ENCODE measurements at regions not wholly inside any gene's neighbourhood (a gene's known extent, or its start where the extent isn't known, plus 50 kb on each side); places are given as distances from the start of the nearest gene placed in this dataset.

- TF ChIP-seq, protein P1, sequence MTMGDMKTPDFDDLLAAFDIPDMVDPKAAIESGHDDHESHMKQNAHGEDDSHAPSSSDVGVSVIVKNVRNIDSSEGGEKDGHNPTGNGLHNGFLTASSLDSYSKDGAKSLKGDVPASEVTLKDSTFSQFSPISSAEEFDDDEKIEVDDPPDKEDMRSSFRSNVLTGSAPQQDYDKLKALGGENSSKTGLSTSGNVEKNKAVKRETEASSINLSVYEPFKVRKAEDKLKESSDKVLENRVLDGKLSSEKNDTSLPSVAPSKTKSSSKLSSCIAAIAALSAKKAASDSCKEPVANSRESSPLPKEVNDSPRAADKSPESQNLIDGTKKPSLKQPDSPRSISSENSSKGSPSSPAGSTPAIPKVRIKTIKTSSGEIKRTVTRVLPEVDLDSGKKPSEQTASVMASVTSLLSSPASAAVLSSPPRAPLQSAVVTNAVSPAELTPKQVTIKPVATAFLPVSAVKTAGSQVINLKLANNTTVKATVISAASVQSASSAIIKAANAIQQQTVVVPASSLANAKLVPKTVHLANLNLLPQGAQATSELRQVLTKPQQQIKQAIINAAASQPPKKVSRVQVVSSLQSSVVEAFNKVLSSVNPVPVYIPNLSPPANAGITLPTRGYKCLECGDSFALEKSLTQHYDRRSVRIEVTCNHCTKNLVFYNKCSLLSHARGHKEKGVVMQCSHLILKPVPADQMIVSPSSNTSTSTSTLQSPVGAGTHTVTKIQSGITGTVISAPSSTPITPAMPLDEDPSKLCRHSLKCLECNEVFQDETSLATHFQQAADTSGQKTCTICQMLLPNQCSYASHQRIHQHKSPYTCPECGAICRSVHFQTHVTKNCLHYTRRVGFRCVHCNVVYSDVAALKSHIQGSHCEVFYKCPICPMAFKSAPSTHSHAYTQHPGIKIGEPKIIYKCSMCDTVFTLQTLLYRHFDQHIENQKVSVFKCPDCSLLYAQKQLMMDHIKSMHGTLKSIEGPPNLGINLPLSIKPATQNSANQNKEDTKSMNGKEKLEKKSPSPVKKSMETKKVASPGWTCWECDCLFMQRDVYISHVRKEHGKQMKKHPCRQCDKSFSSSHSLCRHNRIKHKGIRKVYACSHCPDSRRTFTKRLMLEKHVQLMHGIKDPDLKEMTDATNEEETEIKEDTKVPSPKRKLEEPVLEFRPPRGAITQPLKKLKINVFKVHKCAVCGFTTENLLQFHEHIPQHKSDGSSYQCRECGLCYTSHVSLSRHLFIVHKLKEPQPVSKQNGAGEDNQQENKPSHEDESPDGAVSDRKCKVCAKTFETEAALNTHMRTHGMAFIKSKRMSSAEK (CRISPR knock-in tag; IDR thresholded peaks at IDR 0.05; ENCODE audit: borderline replicate concordance) = no peak
- no peak for TF ChIP-seq ELF4 (CRISPR knock-in tag; IDR thresholded peaks at IDR 0.05; ENCODE audit: low read depth)
Observed at GRCh38 chr12:56867216-56867615, 67.0 kb downstream of the SDR9C7 start (continued).

GRCh38 chr12:56866493-56866892 lies 67.7 kb downstream of the SDR9C7 start:
- DNase-seq (ENCODE audit: low spot score) (no peak), ATAC-seq (no peak)
- Mint-ChIP-seq H3K27ac (no peak overlapping the region), H3K4me1 (no peaks in the 10 kb centered on the region), H3K9me3 (peaks cover 89% of the 10 kb centered on the region), H3K27me3 (ENCODE audit: low read depth) (peaks cover 29% of the 10 kb centered on the region), H3K36me3 (peaks cover 54% of the 10 kb centered on the region), H3K4me3 (no peak overlapping the region)
- ChIA-PET CTCF (no interaction called here), POLR2A (no interaction called here)
- TF ChIP-seq, protein P2, sequence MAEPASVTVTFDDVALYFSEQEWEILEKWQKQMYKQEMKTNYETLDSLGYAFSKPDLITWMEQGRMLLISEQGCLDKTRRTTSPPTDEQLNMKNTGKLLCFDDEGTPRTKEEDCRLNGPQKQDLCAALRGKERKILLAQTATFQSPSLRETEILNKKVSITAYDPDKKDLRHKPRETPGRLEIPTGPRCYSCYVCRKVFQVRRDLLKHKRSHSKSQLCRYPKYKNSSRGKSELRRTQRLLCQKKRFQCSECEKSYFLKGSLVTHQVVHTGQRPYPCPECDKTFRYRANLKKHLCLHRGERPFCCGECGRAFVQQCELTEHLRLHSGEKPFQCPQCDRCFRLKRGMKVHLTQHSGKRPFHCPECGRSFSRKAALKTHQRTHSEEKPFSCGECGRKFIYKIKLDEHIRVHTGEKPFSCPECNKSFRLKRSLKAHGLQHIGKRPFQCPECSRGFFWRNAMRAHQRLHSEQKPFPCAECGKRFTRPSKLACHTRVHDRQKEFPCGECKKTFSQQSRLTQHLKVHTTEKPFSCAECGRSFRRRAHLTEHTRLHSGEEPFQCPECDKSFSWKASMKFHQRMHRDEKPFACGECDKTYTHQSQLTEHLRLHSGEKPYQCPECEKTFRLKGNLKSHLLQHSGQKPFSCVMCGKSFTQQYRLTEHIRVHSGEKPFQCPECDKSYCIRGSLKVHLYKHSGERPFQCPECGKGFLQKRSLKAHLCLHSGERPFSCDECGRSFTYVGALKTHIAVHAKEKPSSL (CRISPR knock-in tag; conservative IDR thresholded peaks at IDR 0.05) = no peak
- no peak for TF ChIP-seq NFYB (CRISPR knock-in tag; conservative IDR thresholded peaks at IDR 0.05; ENCODE audit: low read depth)
- TF ChIP-seq IRF1 (CRISPR knock-in tag; IDR thresholded peaks at IDR 0.05) = no peak
- no peak for TF ChIP-seq ARID4B (CRISPR knock-in tag; IDR thresholded peaks at IDR 0.05; ENCODE audit: borderline replicate concordance)
- no peak for TF ChIP-seq SP1 (CRISPR knock-in tag; conservative IDR thresholded peaks at IDR 0.05)
- TF ChIP-seq TEAD1 (CRISPR knock-in tag; IDR thresholded peaks at IDR 0.05) = no peak
- no peak for TF ChIP-seq NFATC4 (CRISPR knock-in tag; IDR thresholded peaks at IDR 0.05)
- TF ChIP-seq MXD4 (CRISPR knock-in tag; IDR thresholded peaks at IDR 0.05; ENCODE audit: borderline replicate concordance) = no peak
- TF ChIP-seq, protein P3, sequence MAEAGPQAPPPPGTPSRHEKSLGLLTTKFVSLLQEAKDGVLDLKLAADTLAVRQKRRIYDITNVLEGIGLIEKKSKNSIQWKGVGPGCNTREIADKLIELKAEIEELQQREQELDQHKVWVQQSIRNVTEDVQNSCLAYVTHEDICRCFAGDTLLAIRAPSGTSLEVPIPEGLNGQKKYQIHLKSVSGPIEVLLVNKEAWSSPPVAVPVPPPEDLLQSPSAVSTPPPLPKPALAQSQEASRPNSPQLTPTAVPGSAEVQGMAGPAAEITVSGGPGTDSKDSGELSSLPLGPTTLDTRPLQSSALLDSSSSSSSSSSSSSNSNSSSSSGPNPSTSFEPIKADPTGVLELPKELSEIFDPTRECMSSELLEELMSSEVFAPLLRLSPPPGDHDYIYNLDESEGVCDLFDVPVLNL (CRISPR knock-in tag; IDR thresholded peaks at IDR 0.05; ENCODE audit: borderline replicate concordance, low read depth) = no peak
- no peak for TF ChIP-seq NR3C1 (CRISPR knock-in tag; conservative IDR thresholded peaks at IDR 0.05; ENCODE audit: low read depth)
- no peak for TF ChIP-seq TEAD4 (CRISPR knock-in tag; IDR thresholded peaks at IDR 0.05)
- TF ChIP-seq SMAD4 (CRISPR knock-in tag; IDR thresholded peaks at IDR 0.05) = no peak
- no peak for TF ChIP-seq SMAD3 (CRISPR knock-in tag; IDR thresholded peaks at IDR 0.05; ENCODE audit: borderline replicate concordance)
- TF ChIP-seq NR1H2 (CRISPR knock-in tag; IDR thresholded peaks at IDR 0.05) = no peak
- no peak for TF ChIP-seq IRF2 (CRISPR knock-in tag; IDR thresholded peaks at IDR 0.05; ENCODE audit: borderline replicate concordance, low read depth)
- TF ChIP-seq, protein P4, sequence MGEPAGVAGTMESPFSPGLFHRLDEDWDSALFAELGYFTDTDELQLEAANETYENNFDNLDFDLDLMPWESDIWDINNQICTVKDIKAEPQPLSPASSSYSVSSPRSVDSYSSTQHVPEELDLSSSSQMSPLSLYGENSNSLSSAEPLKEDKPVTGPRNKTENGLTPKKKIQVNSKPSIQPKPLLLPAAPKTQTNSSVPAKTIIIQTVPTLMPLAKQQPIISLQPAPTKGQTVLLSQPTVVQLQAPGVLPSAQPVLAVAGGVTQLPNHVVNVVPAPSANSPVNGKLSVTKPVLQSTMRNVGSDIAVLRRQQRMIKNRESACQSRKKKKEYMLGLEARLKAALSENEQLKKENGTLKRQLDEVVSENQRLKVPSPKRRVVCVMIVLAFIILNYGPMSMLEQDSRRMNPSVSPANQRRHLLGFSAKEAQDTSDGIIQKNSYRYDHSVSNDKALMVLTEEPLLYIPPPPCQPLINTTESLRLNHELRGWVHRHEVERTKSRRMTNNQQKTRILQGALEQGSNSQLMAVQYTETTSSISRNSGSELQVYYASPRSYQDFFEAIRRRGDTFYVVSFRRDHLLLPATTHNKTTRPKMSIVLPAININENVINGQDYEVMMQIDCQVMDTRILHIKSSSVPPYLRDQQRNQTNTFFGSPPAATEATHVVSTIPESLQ (CRISPR knock-in tag; IDR thresholded peaks at IDR 0.05) = no peak
- no peak for TF ChIP-seq MYBL2 (CRISPR knock-in tag; IDR thresholded peaks at IDR 0.05)
- TF ChIP-seq JUN (CRISPR knock-in tag; IDR thresholded peaks at IDR 0.05) = no peak
- no peak for TF ChIP-seq RELA (CRISPR knock-in tag; IDR thresholded peaks at IDR 0.05; ENCODE audit: borderline replicate concordance)
- no peak for TF ChIP-seq CREB1 (CRISPR knock-in tag; IDR thresholded peaks at IDR 0.05)
